H1 (cell line): ENCODE measurements at regions not wholly inside any gene's neighbourhood (a gene's known extent, or its start where the extent isn't known, plus 50 kb on each side); places are given as distances from the start of the nearest gene placed in this dataset.

Source experiments
- CTCF ChIA-PET: fragments of 300-600 bp; sonication (Branson Sonifier 250); formaldehyde crosslinking; loops from one replicate; lab custom pipeline; 2021; ENCODE audit not compliant: partially characterized antibody; lab: Charles Lee
- POLR2A ChIA-PET: fragments of 300-600 bp; sonication (Branson Sonifier 250); formaldehyde crosslinking; loops from one replicate; lab custom pipeline; 2021; ENCODE audit warnings: inconsistent platforms; ENCODE audit not compliant: partially characterized antibody; lab: Charles Lee
- DNase-seq, 2 experiments: peaks; one replicate each; pipeline versions ENCODE4 v3.0.0 to v3.0.0-alpha.2; 2010 to 2022; ENCODE audit warnings: low spot score in 2 of 2, low read depth in 1 of 2, mixed read lengths in 1 of 2
- FAIRE-seq: peaks from 2 replicates; lab custom pipeline; 2011; peaks lifted over from hg19 to GRCh38; lab: Jason Lieb, UNC
- H2AFZ ChIP-seq: 2 replicates; pipeline ENCODE4 v1.8.1; 2012; ENCODE audit warnings: low read length, inconsistent platforms
- H2AK5ac ChIP-seq: 2 replicates; pipeline ENCODE4 v1.6.1; 2013; ENCODE audit warnings: low read depth, low read length
- H2BK120ac ChIP-seq: replicated peaks from 2 replicates; pipeline ENCODE3; 2013; ENCODE audit warnings: low read depth, low read length, inconsistent platforms
- H2BK12ac ChIP-seq: 2 replicates; pipeline ENCODE4 v1.6.1; 2013; ENCODE audit warnings: low read depth, low read length
- H2BK15ac ChIP-seq: 2 replicates; pipeline ENCODE4 v1.6.1; 2013; ENCODE audit warnings: low read length
- H2BK20ac ChIP-seq: 2 replicates; pipeline ENCODE4 v1.6.1; 2013; ENCODE audit warnings: low read length
- H2BK5ac ChIP-seq: 2 replicates; pipeline ENCODE4 v1.6.1; 2013; ENCODE audit warnings: low read depth, low read length
- H3K14ac ChIP-seq: 2 replicates; pipeline ENCODE4 v1.6.1; 2013; ENCODE audit warnings: inconsistent platforms; ENCODE audit not compliant: insufficient read length
- H3K18ac ChIP-seq: 2 replicates; pipeline ENCODE4 v1.6.1; 2013; ENCODE audit warnings: low read length; ENCODE audit errors: extremely low read depth
- H3K23ac ChIP-seq: 2 replicates; pipeline ENCODE4 v1.6.1; 2013; ENCODE audit warnings: inconsistent platforms; ENCODE audit not compliant: insufficient read length
- H3K23me2 ChIP-seq: 2 replicates; pipeline ENCODE4 v1.6.1; 2013; ENCODE audit warnings: low read depth, low read length
- H3K27ac ChIP-seq: 2 replicates; pipeline ENCODE4 v1.6.1; 2011; ENCODE audit warnings: low read depth, low read length, inconsistent platforms
- H3K27me3 ChIP-seq, 4 experiments: replicated peaks in 1 of 4; 1 replicate in 1 of 4; 2 replicates in 3 of 4; pipeline versions ENCODE4 v1.6.1 to v1.8.1; 2011 to 2013; ENCODE audit warnings: low read length in 3 of 4, mild to moderate bottlenecking in 3 of 4, inconsistent platforms in 2 of 4, mixed read lengths in 2 of 4, moderate library complexity in 1 of 4; ENCODE audit not compliant: control insufficient read depth in 3 of 4, insufficient read depth in 3 of 4; ENCODE audit errors: extremely low read depth in 1 of 4
- H3K36me3 ChIP-seq, 4 experiments: 2 replicates each; pipeline versions ENCODE4 v1.6.1 to v1.8.1; 2011 to 2013; ENCODE audit warnings: mild to moderate bottlenecking in 4 of 4, low read length in 3 of 4, moderate library complexity in 2 of 4, control low read depth in 1 of 4, inconsistent platforms in 1 of 4; ENCODE audit not compliant: insufficient read depth in 4 of 4, control insufficient read depth in 2 of 4
- H3K4ac ChIP-seq: replicated peaks from 2 replicates; pipeline ENCODE3; 2013; ENCODE audit warnings: low read length, low read depth, mixed read lengths, inconsistent platforms; ENCODE audit not compliant: insufficient read length
- H3K4me1 ChIP-seq, 4 experiments: replicated peaks in 1 of 4; 1 replicate in 1 of 4; 2 replicates in 3 of 4; pipeline versions ENCODE4 v1.6.1 to v1.8.1; 2011 to 2013; ENCODE audit warnings: low read length in 3 of 4, inconsistent platforms in 2 of 4, mixed read lengths in 1 of 4; ENCODE audit not compliant: insufficient read depth in 4 of 4, control insufficient read depth in 3 of 4
- H3K4me2 ChIP-seq, 2 experiments: 2 replicates each; pipeline versions ENCODE4 v1.6.1 to v1.8.1; 2011 to 2013; ENCODE audit warnings: low read depth in 2 of 2, low read length in 2 of 2, control low read depth in 1 of 2, inconsistent platforms in 1 of 2, mild to moderate bottlenecking in 1 of 2; ENCODE audit not compliant: insufficient read depth in 1 of 2
- H3K4me3 ChIP-seq, 4 experiments: fragments of 200-600, 300-600 bp in 1 of 4; sonication (generic), shearing (Covaris generic), sonication (Bioruptor Twin) in 1 of 4; 2 replicates each; pipeline versions ENCODE4 v1.5.1 to v1.8.1; 2011 to 2016; ENCODE audit warnings: low read length in 4 of 4, low read depth in 3 of 4, control low read depth in 2 of 4, inconsistent platforms in 2 of 4, mild to moderate bottlenecking in 2 of 4, mixed read lengths in 1 of 4, moderate library complexity in 1 of 4; ENCODE audit not compliant: insufficient read depth in 2 of 4; ENCODE audit errors: extremely low read depth in 1 of 4
- H3K56ac ChIP-seq: replicated peaks from 2 replicates; pipeline ENCODE3; 2013; ENCODE audit warnings: low read depth, mild to moderate bottlenecking, mixed read lengths, low read length, inconsistent platforms; ENCODE audit not compliant: insufficient read length
- H3K79me1 ChIP-seq: 2 replicates; pipeline ENCODE4 v1.6.1; 2013; ENCODE audit warnings: low read depth, low read length, control low read depth
- H3K79me2 ChIP-seq, 2 experiments: 2 replicates each; pipeline versions ENCODE4 v1.6.1 to v1.8.1; 2012 to 2013; ENCODE audit warnings: low read length in 2 of 2, mild to moderate bottlenecking in 2 of 2, inconsistent platforms in 1 of 2; ENCODE audit not compliant: insufficient read depth in 2 of 2, control insufficient read depth in 1 of 2
- H3K9ac ChIP-seq, 4 experiments: replicated peaks in 1 of 4; 1 replicate in 1 of 4; 2 replicates in 3 of 4; pipeline versions ENCODE4 v1.6.1 to v1.8.1; 2011 to 2013; ENCODE audit warnings: low read depth in 3 of 4, low read length in 3 of 4, control low read depth in 2 of 4, mild to moderate bottlenecking in 2 of 4, moderate library complexity in 2 of 4, inconsistent platforms in 1 of 4; ENCODE audit errors: extremely low read depth in 1 of 4
- H3K9me3 ChIP-seq, 2 experiments: 2 replicates each; pipeline versions ENCODE4 v1.6.1 to v1.8.1; 2012 to 2013; ENCODE audit warnings: mild to moderate bottlenecking in 2 of 2, moderate library complexity in 2 of 2, control low read depth in 1 of 2, inconsistent platforms in 1 of 2, low read depth in 1 of 2, low read length in 1 of 2, mixed read lengths in 1 of 2; ENCODE audit not compliant: insufficient read depth in 2 of 2
- H4K20me1 ChIP-seq, 2 experiments: replicated peaks in 1 of 2; 2 replicates each; pipeline versions ENCODE3 to v1.8.1; 2011 to 2013; ENCODE audit warnings: inconsistent platforms in 2 of 2, low read length in 2 of 2, mild to moderate bottlenecking in 1 of 2; ENCODE audit not compliant: insufficient read depth in 2 of 2, control insufficient read depth in 1 of 2
- H4K5ac ChIP-seq: 2 replicates; pipeline ENCODE4 v1.6.1; 2013; ENCODE audit warnings: low read length, low read depth, mixed read lengths, inconsistent platforms; ENCODE audit not compliant: insufficient read length
- H4K8ac ChIP-seq: 2 replicates; pipeline ENCODE4 v1.8.0; 2013; ENCODE audit warnings: mild to moderate bottlenecking, moderate library complexity, low read length, inconsistent platforms; ENCODE audit not compliant: insufficient read depth; ENCODE audit errors: extremely low read depth
- H4K91ac ChIP-seq: replicated peaks from 2 replicates; pipeline ENCODE3; 2013; ENCODE audit warnings: low read length, mixed read lengths, inconsistent platforms; ENCODE audit not compliant: insufficient read length
- CTCF ChIP-seq, 3 experiments: IDR thresholded peaks; 1 replicate in 2 of 3; 2 replicates in 1 of 3; pipeline versions ENCODE4 v1.5.1 to v1.6.1; 2011; ENCODE audit warnings: low read length in 3 of 3, mild to moderate bottlenecking in 3 of 3, inconsistent platforms in 2 of 3, low read depth in 1 of 3, moderate library complexity in 1 of 3; ENCODE audit not compliant: insufficient read depth in 1 of 3; ENCODE audit errors: control extremely low read depth in 1 of 3
- RAD21 ChIP-seq, 2 experiments: IDR thresholded peaks in 1 of 2; conservative IDR thresholded peaks in 1 of 2; 2 replicates each; pipeline ENCODE4 v1.6.1; 2011; ENCODE audit warnings: low read depth in 2 of 2, low read length in 2 of 2, improper control_type of control experiment in 1 of 2, inconsistent platforms in 1 of 2, mild to moderate bottlenecking in 1 of 2, moderate library complexity in 1 of 2
- SP2 ChIP-seq: IDR thresholded peaks from 2 replicates; pipeline ENCODE4 v1.6.1; 2012; ENCODE audit warnings: mild to moderate bottlenecking, low read length, inconsistent platforms
- ZNF274 ChIP-seq: IDR thresholded peaks from 2 replicates; pipeline ENCODE4 v1.7.0; 2012; ENCODE audit warnings: low read length, borderline replicate concordance; ENCODE audit errors: extremely low read depth
- WGBS, 2 experiments: shearing (Covaris generic) in 1 of 2; methylation state at CpG; one replicate each; pipeline versions ENCODE4 v1.1.6 to v1.1.7; 2013 to 2015; ENCODE audit warnings: low lambda C conversion rate in 2 of 2, mixed read lengths in 2 of 2, inconsistent platforms in 1 of 2, low coverage in 1 of 2, missing lambda C conversion rate in 1 of 2; ENCODE audit not compliant: insufficient replicate concordance in 2 of 2, insufficient coverage in 1 of 2, insufficient read length in 1 of 2; ENCODE audit errors: extremely low coverage in 1 of 2, missing lambda C conversion rate in 1 of 2; 5-methylcytosine and 5-hydroxymethylcytosine counted together

- H3K14ac ChIP-seq: no peak overlapping the region
- H2AFZ ChIP-seq: no peak overlapping the region
- H3K23ac ChIP-seq: no peak overlapping the region
- H4K20me1 ChIP-seq: peaks cover 0 to 1% of the 10 kb centered on the region in 2 experiments
- no peak overlapping the region for H4K5ac ChIP-seq
- H2AK5ac ChIP-seq: no peak overlapping the region
- no peak overlapping the region for H3K18ac ChIP-seq
- H2BK15ac ChIP-seq: no peak overlapping the region
- peaks cover 39 to 83% of the 10 kb centered on the region in 2 experiments for H3K9me3 ChIP-seq
- WGBS, 2 experiments: 74% methylated on average over 20 of the region's 21 CpGs; no CpG with 5 or more reads in 1 of the 2 experiments
- H3K79me2 ChIP-seq: no peaks in the 10 kb centered on the region
- ChIA-PET CTCF (no interaction called here), POLR2A (no interaction called here)
- no peak overlapping the region for H2BK5ac ChIP-seq
- H3K27ac ChIP-seq: no peak overlapping the region
- DNase-seq (peak in 1 of 2 experiments; percentile 17), FAIRE-seq (no peak)
- H3K79me1 ChIP-seq: no peaks in the 10 kb centered on the region
- H2BK120ac ChIP-seq: no peak overlapping the region
- no peak overlapping the region for H2BK20ac ChIP-seq
- peaks cover 0 to 4% (median 0%) of the 10 kb centered on the region in 4 experiments; a peak in 1 of 7 replicates for H3K4me1 ChIP-seq
- H3K23me2 ChIP-seq: no peaks in the 10 kb centered on the region
- no peak overlapping the region; the same call in 1 of the 2 replicates for H4K8ac ChIP-seq
- H3K4ac ChIP-seq: no peak overlapping the region
- no peak overlapping the region for H2BK12ac ChIP-seq
- TF ChIP-seq CTCF (IDR thresholded peaks at IDR 0.05; ENCODE audit: control extremely low read depth in 1 of 3, insufficient read depth in 1 of 3, low read depth in 1 of 3, low read length in 3 of 3) (peak in 2 of 3 experiments; percentile 14 to 46; a peak in 2 of 4 replicates), RAD21 (IDR thresholded peaks at IDR 0.05 in 1 of 2, conservative IDR thresholded peaks at IDR 0.05 in 1 of 2; ENCODE audit: low read depth in 2 of 2, low read length in 2 of 2) (peak; percentile 21 to 39; a peak in 2 of 4 replicates), SP2 (no peak), ZNF274 (no peak)
- H3K4me2 ChIP-seq: no peak overlapping the region
- H3K36me3 ChIP-seq: no peaks in the 10 kb centered on the region
- H4K91ac ChIP-seq: no peak overlapping the region
- H3K56ac ChIP-seq: no peak overlapping the region
- no peak overlapping the region for H3K9ac ChIP-seq
- H3K4me3 ChIP-seq: no peak overlapping the region
- no peaks in the 10 kb centered on the region for H3K27me3 ChIP-seq
These were observed 69.3 kb upstream of the HMX1 start for GRCh38 chr4:8940792-8941491.
